Body of pancreas (tissue), 4 donors: ENCODE measurements at regions not wholly inside any gene's neighbourhood (a gene's known extent, or its start where the extent isn't known, plus 50 kb on each side); places are given as distances from the start of the nearest gene placed in this dataset.

Experiments
- CTCF ChIP-seq, 7 experiments: fragments of 450-650 bp in 4 of 7; fragments of 200-600 bp in 3 of 7; sonication (generic) in 3 of 7; IDR thresholded peaks; one replicate each; pipeline ENCODE4 v1.5.1; 2016 to 2019; ENCODE audit warnings: antibody characterized with exemption in 7 of 7
- POLR2A ChIP-seq, 3 donors: fragments of 450-650 bp; IDR thresholded peaks; one replicate each; pipeline ENCODE4 v1.6.1; 2016; ENCODE audit warnings: antibody characterized with exemption in 3 of 3, mild to moderate bottlenecking in 2 of 3

DNA sequence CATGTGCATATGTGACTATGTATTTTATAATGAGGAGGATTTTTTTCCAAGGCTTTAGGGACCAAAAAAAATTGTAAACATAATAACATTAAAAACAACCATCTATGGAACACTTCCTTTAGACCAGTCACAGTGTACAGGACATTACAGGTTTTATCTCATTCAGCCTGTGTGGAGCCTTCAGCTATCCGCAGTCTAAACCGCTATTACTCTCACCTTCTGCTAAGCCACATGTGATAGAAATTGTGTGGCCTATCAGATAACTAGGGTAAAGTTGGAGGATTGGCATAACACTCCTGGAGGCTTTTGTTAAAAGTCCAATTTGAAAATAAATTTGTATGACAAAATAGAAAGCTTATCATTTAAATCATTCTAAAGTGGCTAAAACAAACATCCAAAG lies 281.2 kb upstream of the TMTC1 start:
- no peak for TF ChIP-seq CTCF (IDR thresholded peaks at IDR 0.05)
- no peak for TF ChIP-seq POLR2A (IDR thresholded peaks at IDR 0.05)
